Activated T-helper 2 cell treated with anti-CD3 and anti-CD28 coated beads, Interferon-gamma antibody, Interleukin-2, Interleukin-4, amounts not matched to agents 10 μg/mL and 5 μg/mL and 100 μg/mL, durations not matched to agents 14 hours and 24 hours and 36 hours (primary cell): ENCODE measurements at regions not wholly inside any gene's neighbourhood (a gene's known extent, or its start where the extent isn't known, plus 50 kb on each side); places are given as distances from the start of the nearest gene placed in this dataset.

Experiments
- DNase-seq: peaks from one replicate; pipeline ENCODE4 v3.0.0; 2021; ENCODE audit warnings: low spot score
- H3K27ac Mint-ChIP-seq: one replicate; pipeline ENCODE4 v1.8.0; 2021; ENCODE audit warnings: mixed read lengths
- H3K27me3 Mint-ChIP-seq: one replicate; pipeline ENCODE4 v1.8.0; 2021; ENCODE audit warnings: low read depth, mixed read lengths
- H3K36me3 Mint-ChIP-seq: one replicate; pipeline ENCODE4 v1.8.0; 2021; ENCODE audit warnings: low read depth, mixed read lengths
- H3K4me1 Mint-ChIP-seq: one replicate; pipeline ENCODE4 v1.8.0; 2021; ENCODE audit warnings: low read depth, mixed read lengths
- H3K4me3 Mint-ChIP-seq: one replicate; pipeline ENCODE4 v1.8.0; 2021; ENCODE audit warnings: low read depth, mild to moderate bottlenecking, moderate library complexity, mixed read lengths
- H3K9me3 Mint-ChIP-seq: one replicate; pipeline ENCODE4 v1.8.0; 2021; ENCODE audit warnings: mixed read lengths
- intact Hi-C: fragments of 100-400 bp; cut with micrococcal nuclease; formaldehyde crosslinking; loops from one replicate; pipeline ENCODE4 v1.15.1; 2023

GRCh38 chr2:134127496-134127895 is 126.4 kb upstream of the MGAT5 start:
- Mint-ChIP-seq H3K9me3 (no peaks in the 10 kb centered on the region), H3K36me3 (no peaks in the 10 kb centered on the region), H3K4me3 (no peak overlapping the region), H3K27me3 (peaks cover 53% of the 10 kb centered on the region), H3K27ac (no peak overlapping the region), H3K4me1 (peaks cover 17% of the 10 kb centered on the region)
- DNase-seq: no peak
- intact Hi-C loops: no loop called here

GRCh38 chr2:134128746-134129145 is 125.1 kb upstream of the MGAT5 start:
- H3K4me1 Mint-ChIP-seq: peaks cover 17% of the 10 kb centered on the region
- intact Hi-C loops: no loop called here
- DNase-seq: no peak
- H3K27ac Mint-ChIP-seq: no peak overlapping the region
- H3K27me3 Mint-ChIP-seq: peaks cover 43% of the 10 kb centered on the region
- H3K4me3 Mint-ChIP-seq: no peak overlapping the region
- no peaks in the 10 kb centered on the region for H3K36me3 Mint-ChIP-seq
- no peaks in the 10 kb centered on the region for H3K9me3 Mint-ChIP-seq

- Mint-ChIP-seq H3K27me3 (peaks cover 35% of the 10 kb centered on the region), H3K27ac (no peak overlapping the region), H3K36me3 (no peaks in the 10 kb centered on the region), H3K4me1 (peaks cover 17% of the 10 kb centered on the region), H3K4me3 (no peak overlapping the region), H3K9me3 (no peaks in the 10 kb centered on the region)
- intact Hi-C loops: no loop called here
- no peak for DNase-seq
Observed at GRCh38 chr2:134129900-134130537, 123.9 kb upstream of the MGAT5 start.

- intact Hi-C loops: no loop called here
- Mint-ChIP-seq H3K4me3 (no peak overlapping the region), H3K36me3 (no peaks in the 10 kb centered on the region), H3K4me1 (peaks cover 20% of the 10 kb centered on the region), H3K27ac (no peak overlapping the region), H3K9me3 (no peaks in the 10 kb centered on the region), H3K27me3 (peaks cover 20% of the 10 kb centered on the region)
- no peak for DNase-seq
Observed at GRCh38 chr2:134131681-134132489, 122.0 kb upstream of the MGAT5 start.

- Mint-ChIP-seq H3K27ac (no peak overlapping the region), H3K9me3 (no peaks in the 10 kb centered on the region), H3K4me3 (no peak overlapping the region), H3K4me1 (peaks cover 19% of the 10 kb centered on the region), H3K36me3 (no peaks in the 10 kb centered on the region), H3K27me3 (peaks cover 15% of the 10 kb centered on the region)
- intact Hi-C loops: no loop called here
- DNase-seq: no peak
Observed at GRCh38 chr2:134132490-134132857, 121.4 kb upstream of the MGAT5 start.

GRCh38 chr2:134133622-134134312 is 120.1 kb upstream of the MGAT5 start:
- no peak for DNase-seq
- no peak overlapping the region for H3K4me3 Mint-ChIP-seq
- no peaks in the 10 kb centered on the region for H3K9me3 Mint-ChIP-seq
- peaks cover 14% of the 10 kb centered on the region for H3K4me1 Mint-ChIP-seq
- H3K36me3 Mint-ChIP-seq: no peaks in the 10 kb centered on the region
- intact Hi-C loops: no loop called here
- no peak overlapping the region for H3K27ac Mint-ChIP-seq
- peaks cover 7% of the 10 kb centered on the region for H3K27me3 Mint-ChIP-seq

- no peak overlapping the region for H3K4me3 Mint-ChIP-seq
- H3K4me1 Mint-ChIP-seq: peaks cover 12% of the 10 kb centered on the region
- no peak for DNase-seq
- H3K9me3 Mint-ChIP-seq: no peaks in the 10 kb centered on the region
- H3K36me3 Mint-ChIP-seq: no peaks in the 10 kb centered on the region
- intact Hi-C loops: no loop called here
- H3K27ac Mint-ChIP-seq: no peak overlapping the region
- H3K27me3 Mint-ChIP-seq: peaks cover 1% of the 10 kb centered on the region
Observed at GRCh38 chr2:134134313-134134706, 119.6 kb upstream of the MGAT5 start.

GRCh38 chr2:134134827-134135226 is 119.0 kb upstream of the MGAT5 start:
- intact Hi-C loops: no loop called here
- H3K36me3 Mint-ChIP-seq: no peaks in the 10 kb centered on the region
- DNase-seq: no peak
- H3K4me3 Mint-ChIP-seq: no peak overlapping the region
- H3K4me1 Mint-ChIP-seq: peaks cover 12% of the 10 kb centered on the region
- no peak overlapping the region for H3K27ac Mint-ChIP-seq
- H3K9me3 Mint-ChIP-seq: no peaks in the 10 kb centered on the region
- peaks cover 1% of the 10 kb centered on the region for H3K27me3 Mint-ChIP-seq

- H3K9me3 Mint-ChIP-seq: no peaks in the 10 kb centered on the region
- H3K27ac Mint-ChIP-seq: no peak overlapping the region
- peaks cover 12% of the 10 kb centered on the region for H3K4me1 Mint-ChIP-seq
- no peaks in the 10 kb centered on the region for H3K36me3 Mint-ChIP-seq
- DNase-seq: no peak
- intact Hi-C loops: no loop called here
- H3K4me3 Mint-ChIP-seq: no peak overlapping the region
- H3K27me3 Mint-ChIP-seq: no peaks in the 10 kb centered on the region
Observed at GRCh38 chr2:134135793-134136192, 118.1 kb upstream of the MGAT5 start.

GRCh38 chr2:134136731-134137130 is 117.1 kb upstream of the MGAT5 start:
- H3K36me3 Mint-ChIP-seq: no peaks in the 10 kb centered on the region
- intact Hi-C loops: no loop called here
- no peak for DNase-seq
- H3K4me3 Mint-ChIP-seq: no peak overlapping the region
- peaks cover 12% of the 10 kb centered on the region for H3K4me1 Mint-ChIP-seq
- no peak overlapping the region for H3K27ac Mint-ChIP-seq
- no peaks in the 10 kb centered on the region for H3K9me3 Mint-ChIP-seq
- no peaks in the 10 kb centered on the region for H3K27me3 Mint-ChIP-seq

GRCh38 chr2:134137182-134137611 is 116.7 kb upstream of the MGAT5 start:
- Mint-ChIP-seq H3K27ac (no peak overlapping the region), H3K27me3 (no peaks in the 10 kb centered on the region), H3K9me3 (no peaks in the 10 kb centered on the region), H3K4me1 (peaks cover 12% of the 10 kb centered on the region), H3K36me3 (no peaks in the 10 kb centered on the region), H3K4me3 (no peak overlapping the region)
- DNase-seq: no peak
- intact Hi-C loops: no loop called here

- no peaks in the 10 kb centered on the region for H3K27me3 Mint-ChIP-seq
- no peak overlapping the region for H3K4me3 Mint-ChIP-seq
Observed at GRCh38 chr2:134138115-134138514, 115.8 kb upstream of the MGAT5 start.

GRCh38 chr2:134139611-134140010 is 114.3 kb upstream of the MGAT5 start:
- DNase-seq: no peak
- Mint-ChIP-seq H3K4me3 (no peak overlapping the region), H3K4me1 (peaks cover 12% of the 10 kb centered on the region), H3K27me3 (no peaks in the 10 kb centered on the region), H3K9me3 (no peaks in the 10 kb centered on the region), H3K36me3 (no peaks in the 10 kb centered on the region), H3K27ac (no peak overlapping the region)
- intact Hi-C loops: no loop called here

More at GRCh38 chr2:134138115-134138514, 115.8 kb upstream of the MGAT5 start:
- Mint-ChIP-seq H3K9me3 (no peaks in the 10 kb centered on the region), H3K36me3 (no peaks in the 10 kb centered on the region), H3K27ac (no peak overlapping the region), H3K4me1 (peaks cover 12% of the 10 kb centered on the region)
- intact Hi-C loops: no loop called here
- DNase-seq: no peak
